Mesendoderm (in vitro differentiated cells): ENCODE measurements at regions not wholly inside any gene's neighbourhood (a gene's known extent, or its start where the extent isn't known, plus 50 kb on each side); places are given as distances from the start of the nearest gene placed in this dataset.
A peak's percentile ranks its signal among the peaks of the same experiment; 100 is the strongest.
"Not testable (repeated sequence)": the region's sequence is repeated elsewhere in the genome, so short reads cannot be mapped to it uniquely, and the experiment has no call there.

ENCODE experiments used
- DNase-seq: peaks from one replicate; pipeline ENCODE4 v3.0.0; 2013
- H2AK5ac ChIP-seq: 2 replicates; pipeline ENCODE4 v1.6.1; 2013; ENCODE audit warnings: low read length, inconsistent platforms
- H2BK120ac ChIP-seq: 2 replicates; pipeline ENCODE4 v1.6.1; 2013; ENCODE audit warnings: low read depth, mild to moderate bottlenecking, low read length, moderate library complexity, mixed read lengths
- H2BK15ac ChIP-seq: replicated peaks from 2 replicates; pipeline ENCODE4 v1.6.1; 2013; ENCODE audit warnings: low read depth, mild to moderate bottlenecking, moderate library complexity
- H2BK5ac ChIP-seq: 2 replicates; pipeline ENCODE4 v1.6.1; 2013; ENCODE audit warnings: low read length, inconsistent platforms
- H3K18ac ChIP-seq: 2 replicates; pipeline ENCODE4 v1.6.1; 2013; ENCODE audit warnings: mild to moderate bottlenecking, low read length, mixed read lengths
- H3K23ac ChIP-seq: one replicate; pipeline ENCODE4 v1.6.1; 2013; ENCODE audit warnings: low read length
- H3K27ac ChIP-seq: 2 replicates; pipeline ENCODE4 v1.5.1; 2013; ENCODE audit warnings: low read depth, mild to moderate bottlenecking, inconsistent platforms, low read length, moderate library complexity
- H3K27me3 ChIP-seq: 2 replicates; pipeline ENCODE4 v1.6.1; 2013; ENCODE audit warnings: low read length, control low read depth, mild to moderate bottlenecking, inconsistent platforms; ENCODE audit not compliant: insufficient read depth, poor library complexity
- H3K36me3 ChIP-seq: 2 replicates; pipeline ENCODE4 v1.6.1; 2013; ENCODE audit warnings: low read length, inconsistent platforms; ENCODE audit not compliant: control insufficient read depth, insufficient read depth
- H3K4ac ChIP-seq: one replicate; pipeline ENCODE4 v1.6.1; 2013; ENCODE audit warnings: low read depth, mild to moderate bottlenecking, low read length, moderate library complexity
- H3K4me1 ChIP-seq: 2 replicates; pipeline ENCODE4 v1.6.1; 2013; ENCODE audit warnings: low read depth, low read length, inconsistent platforms; ENCODE audit not compliant: control insufficient read depth
- H3K4me2 ChIP-seq: 2 replicates; pipeline ENCODE4 v1.6.1; 2013; ENCODE audit warnings: low read length
- H3K4me3 ChIP-seq: 2 replicates; pipeline ENCODE4 v1.5.1; 2013; ENCODE audit warnings: mild to moderate bottlenecking, low read length
- H3K56ac ChIP-seq: one replicate; pipeline ENCODE4 v1.6.1; 2013; ENCODE audit warnings: low read length
- H3K79me1 ChIP-seq: 2 replicates; pipeline ENCODE4 v1.6.1; 2013; ENCODE audit warnings: low read length, inconsistent platforms
- H3K79me2 ChIP-seq: 2 replicates; pipeline ENCODE4 v1.6.1; 2013; ENCODE audit warnings: mild to moderate bottlenecking, low read length; ENCODE audit not compliant: control insufficient read depth, insufficient read depth
- H3K9ac ChIP-seq: 2 replicates; pipeline ENCODE4 v1.6.1; 2013; ENCODE audit warnings: low read length, inconsistent platforms
- H4K5ac ChIP-seq: one replicate; pipeline ENCODE4 v1.6.1; 2013; ENCODE audit warnings: low read length
- H4K8ac ChIP-seq: one replicate; pipeline ENCODE4 v1.6.1; 2013; ENCODE audit warnings: low read depth, mild to moderate bottlenecking, control low read depth, low read length, moderate library complexity
- WGBS: extraction: QIAGEN DNeasy Blood & Tissue Kit; methylation state at CpG from one replicate; pipeline ENCODE4 v1.1.7; 2013; ENCODE audit warnings: low lambda C conversion rate, missing lambda C conversion rate; ENCODE audit not compliant: insufficient coverage; ENCODE audit errors: extremely low coverage; 5-methylcytosine and 5-hydroxymethylcytosine counted together

- Histone ChIP-seq H4K8ac (no peak overlapping the region), H2BK120ac (no peak overlapping the region), H3K79me2 (no peaks in the 10 kb centered on the region), H3K56ac (no peak overlapping the region), H3K36me3 (no peaks in the 10 kb centered on the region), H3K18ac (no peak overlapping the region), H3K23ac (no peak overlapping the region), H2AK5ac (no peak overlapping the region), H2BK15ac (no peak overlapping the region), H3K4me3 (no peak overlapping the region), H3K4ac (no peak overlapping the region), H3K27ac (no peak overlapping the region), H3K9ac (no peak overlapping the region), H3K79me1 (no peaks in the 10 kb centered on the region), H3K27me3 (no peaks in the 10 kb centered on the region), H3K4me1 (no peaks in the 10 kb centered on the region), H3K4me2 (no peak overlapping the region), H4K5ac (no peak overlapping the region), H2BK5ac (no peak overlapping the region)
- no peak for DNase-seq
- 100% methylated on average over 2 of the region's 12 CpGs for WGBS
Measured at GRCh38 chr15:62649793-62650420, 392.6 kb upstream of the TPM1 start.

GRCh38 chr15:62653122-62653521, 389.4 kb upstream of the TPM1 start:
- no peak for DNase-seq
- Histone ChIP-seq H3K4me3 (no peak overlapping the region), H3K4me2 (no peak overlapping the region), H3K36me3 (no peaks in the 10 kb centered on the region), H3K4ac (no peak overlapping the region), H4K5ac (no peak overlapping the region), H2BK15ac (no peak overlapping the region), H3K23ac (no peak overlapping the region), H3K18ac (no peak overlapping the region), H2AK5ac (no peak overlapping the region), H3K79me1 (no peaks in the 10 kb centered on the region), H3K9ac (no peak overlapping the region), H4K8ac (no peak overlapping the region), H3K27ac (no peak overlapping the region), H3K56ac (no peak overlapping the region), H2BK120ac (no peak overlapping the region), H3K27me3 (no peaks in the 10 kb centered on the region), H2BK5ac (no peak overlapping the region), H3K79me2 (no peaks in the 10 kb centered on the region), H3K4me1 (no peaks in the 10 kb centered on the region)
- WGBS = no CpG with 5 or more reads among the region's 3 CpGs

- DNase-seq = no peak
- Histone ChIP-seq H3K4me3 (no peak overlapping the region), H2BK120ac (no peak overlapping the region), H3K56ac (peak overlapping the region; percentile 1), H4K8ac (no peak overlapping the region), H3K27ac (peak overlapping the region; percentile 33), H4K5ac (no peak overlapping the region), H2AK5ac (no peak overlapping the region), H2BK15ac (peak overlapping the region; percentile 27), H3K4me1 (no peaks in the 10 kb centered on the region), H3K27me3 (no peaks in the 10 kb centered on the region), H3K36me3 (no peaks in the 10 kb centered on the region), H3K4ac (no peak overlapping the region), H3K79me2 (no peaks in the 10 kb centered on the region), H2BK5ac (no peak overlapping the region), H3K4me2 (no peak overlapping the region), H3K23ac (no peak overlapping the region), H3K79me1 (no peaks in the 10 kb centered on the region), H3K18ac (peak overlapping the region; percentile 16), H3K9ac (no peak overlapping the region)
- WGBS = no CpG with 5 or more reads among the region's 10 CpGs
Measured at GRCh38 chr15:62656071-62656470, 386.5 kb upstream of the TPM1 start.

- H3K79me2 ChIP-seq, H3K18ac ChIP-seq, H4K5ac ChIP-seq, H3K4me3 ChIP-seq, H3K4me2 ChIP-seq, H3K36me3 ChIP-seq, H2BK5ac ChIP-seq, H3K4ac ChIP-seq, H3K4me1 ChIP-seq, DNase-seq, H3K27ac ChIP-seq, H3K56ac ChIP-seq, H3K23ac ChIP-seq, H4K8ac ChIP-seq, H2AK5ac ChIP-seq, H3K9ac ChIP-seq, H3K79me1 ChIP-seq, H2BK15ac ChIP-seq, H2BK120ac ChIP-seq, H3K27me3 ChIP-seq: not testable (repeated sequence)
- WGBS = no CpG with 5 or more reads among the region's 7 CpGs
Measured at GRCh38 chr15:62657501-62657900, 385.0 kb upstream of the TPM1 start.

- Histone ChIP-seq H3K79me1 (no peaks in the 10 kb centered on the region), H2BK15ac (no peak overlapping the region), H4K5ac (no peak overlapping the region), H3K9ac (no peak overlapping the region), H4K8ac (no peak overlapping the region), H3K23ac (no peak overlapping the region), H2BK120ac (no peak overlapping the region), H3K79me2 (no peaks in the 10 kb centered on the region), H2AK5ac (no peak overlapping the region), H3K4me1 (no peaks in the 10 kb centered on the region), H3K4ac (no peak overlapping the region), H3K4me2 (no peak overlapping the region), H3K27me3 (no peaks in the 10 kb centered on the region), H3K56ac (no peak overlapping the region), H3K36me3 (no peaks in the 10 kb centered on the region), H3K27ac (no peak overlapping the region), H3K18ac (no peak overlapping the region), H3K4me3 (no peak overlapping the region), H2BK5ac (no peak overlapping the region)
- DNase-seq = peak; percentile 59
- WGBS = no CpG with 5 or more reads among the region's 11 CpGs
Measured at GRCh38 chr15:62658498-62658897, 384.0 kb upstream of the TPM1 start.

- Histone ChIP-seq H4K5ac (no peak overlapping the region), H2BK5ac (no peak overlapping the region), H3K18ac (no peak overlapping the region)
Measured at GRCh38 chr15:62663547-62663946, 379.0 kb upstream of the TPM1 start.

More at GRCh38 chr15:62663547-62663946, 379.0 kb upstream of the TPM1 start:
- Histone ChIP-seq H2AK5ac (no peak overlapping the region), H3K9ac (no peak overlapping the region), H4K8ac (no peak overlapping the region), H3K36me3 (no peaks in the 10 kb centered on the region), H3K27me3 (no peaks in the 10 kb centered on the region), H3K4me3 (no peak overlapping the region), H3K4me1 (no peaks in the 10 kb centered on the region), H3K4me2 (no peak overlapping the region), H3K4ac (no peak overlapping the region), H2BK15ac (no peak overlapping the region), H3K56ac (no peak overlapping the region), H3K23ac (no peak overlapping the region), H3K79me2 (no peaks in the 10 kb centered on the region), H3K79me1 (no peaks in the 10 kb centered on the region), H2BK120ac (no peak overlapping the region), H3K27ac (no peak overlapping the region)
- no peak for DNase-seq
